ENCODE measurements at regions not wholly inside any gene's neighbourhood (a gene's known extent, or its start where the extent isn't known, plus 50 kb on each side); places are given as distances from the start of the nearest gene placed in this dataset.

DNA sequence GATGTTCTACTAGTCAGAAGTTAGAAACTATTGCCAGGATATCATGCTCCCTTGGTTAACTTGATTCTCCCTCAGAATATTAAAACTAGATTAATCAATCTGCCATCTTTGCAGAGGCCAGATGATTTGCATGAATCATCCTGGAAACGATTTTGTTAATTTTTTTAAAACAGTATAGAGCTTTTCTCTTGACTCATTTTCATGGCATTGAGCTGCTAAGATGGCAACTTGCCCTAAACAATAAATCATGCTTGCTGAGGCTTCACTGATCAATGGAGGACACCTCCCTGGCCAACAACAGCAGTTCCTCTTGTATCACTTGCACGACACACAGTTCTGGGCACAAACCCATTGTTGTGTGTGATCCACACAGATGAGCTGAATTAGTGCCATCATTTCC is 109.1 kb downstream of the COL6A6 start:
- H4K20me1 ChIP-seq (replicated peaks; ENCODE audit: control insufficient read depth, insufficient read depth, low read length) = no peaks in the 10 kb centered on the region
- FAIRE-seq (no peak), DNase-seq (ENCODE audit: extremely low read depth in 1 of 4, low spot score in 3 of 4) (no peak), ATAC-seq (no peak)
- H3K36me3 ChIP-seq (ENCODE audit: control insufficient read depth, insufficient read depth, low read length) = no peaks in the 10 kb centered on the region
- H3K4me2 ChIP-seq (ENCODE audit: insufficient read depth, low read length) = no peak overlapping the region
- in situ Hi-C loops (cut with MboI) = no loop called here
- ChIA-PET POLR2A (interaction anchor here (0.6 to 1.4 kb wide), 3 partner anchors 10 to 13 kb away, joined by 3 to 4 read pairs (median 3); no protein-coding TSS in a partner anchor), CTCF (ENCODE audit: low intra/inter-chr PET ratio) (no interaction called here)
- no peaks in the 10 kb centered on the region for H3K9me3 ChIP-seq (replicated peaks; ENCODE audit: control insufficient read depth, insufficient read depth, low read depth, low read length)
- no peak overlapping the region for H2AFZ ChIP-seq (ENCODE audit: low read depth, low read length)
- no TSS peak for BruUV-seq (replicated peaks)
- H3K9me1 ChIP-seq (ENCODE audit: control insufficient read depth, insufficient read depth, low read length) = no peaks in the 10 kb centered on the region
- no peaks in the 10 kb centered on the region for H3K4me1 ChIP-seq (replicated peaks in 1 of 2; ENCODE audit: control insufficient read depth in 2 of 2, insufficient read depth in 2 of 2, low read length in 2 of 2)
- H3K27me3 ChIP-seq (ENCODE audit: control insufficient read depth in 2 of 2, insufficient read depth in 2 of 2, low read length in 2 of 2) = no peaks in the 10 kb centered on the region
- H3K9ac ChIP-seq (ENCODE audit: insufficient read depth in 1 of 2, low read depth in 2 of 2, low read length in 2 of 2) = no peak overlapping the region
- 0% methylated on average over 2 of the region's 2 CpGs for WGBS (ENCODE audit: insufficient coverage, low coverage, missing lambda C conversion rate)
- H3K27ac ChIP-seq (ENCODE audit: extremely low read depth, low read depth, low read length) = no peak overlapping the region
- no peaks in the 10 kb centered on the region for H3K79me2 ChIP-seq (ENCODE audit: control insufficient read depth, insufficient read depth, low read length)
- intact Hi-C loops (cut with micrococcal nuclease) = no loop called here
- no peak overlapping the region for H3K4me3 ChIP-seq
- TF ChIP-seq, protein P1, sequence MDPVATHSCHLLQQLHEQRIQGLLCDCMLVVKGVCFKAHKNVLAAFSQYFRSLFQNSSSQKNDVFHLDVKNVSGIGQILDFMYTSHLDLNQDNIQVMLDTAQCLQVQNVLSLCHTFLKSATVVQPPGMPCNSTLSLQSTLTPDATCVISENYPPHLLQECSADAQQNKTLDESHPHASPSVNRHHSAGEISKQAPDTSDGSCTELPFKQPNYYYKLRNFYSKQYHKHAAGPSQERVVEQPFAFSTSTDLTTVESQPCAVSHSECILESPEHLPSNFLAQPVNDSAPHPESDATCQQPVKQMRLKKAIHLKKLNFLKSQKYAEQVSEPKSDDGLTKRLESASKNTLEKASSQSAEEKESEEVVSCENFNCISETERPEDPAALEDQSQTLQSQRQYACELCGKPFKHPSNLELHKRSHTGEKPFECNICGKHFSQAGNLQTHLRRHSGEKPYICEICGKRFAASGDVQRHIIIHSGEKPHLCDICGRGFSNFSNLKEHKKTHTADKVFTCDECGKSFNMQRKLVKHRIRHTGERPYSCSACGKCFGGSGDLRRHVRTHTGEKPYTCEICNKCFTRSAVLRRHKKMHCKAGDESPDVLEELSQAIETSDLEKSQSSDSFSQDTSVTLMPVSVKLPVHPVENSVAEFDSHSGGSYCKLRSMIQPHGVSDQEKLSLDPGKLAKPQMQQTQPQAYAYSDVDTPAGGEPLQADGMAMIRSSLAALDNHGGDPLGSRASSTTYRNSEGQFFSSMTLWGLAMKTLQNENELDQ (CRISPR knock-in tag; IDR thresholded peaks at IDR 0.05; ENCODE audit: borderline replicate concordance) = no peak
- TF ChIP-seq NFRKB (IDR thresholded peaks at IDR 0.05; ENCODE audit: low read depth) (no peak), ARNT (IDR thresholded peaks at IDR 0.05) (no peak), ZNF165 (CRISPR knock-in tag; IDR thresholded peaks at IDR 0.05; ENCODE audit: borderline replicate concordance) (no peak), TAF9B (IDR thresholded peaks at IDR 0.05; ENCODE audit: partially characterized antibody) (no peak), GABPB1 (CRISPR knock-in tag; IDR thresholded peaks at IDR 0.05) (no peak)
- TF ChIP-seq, protein P2, sequence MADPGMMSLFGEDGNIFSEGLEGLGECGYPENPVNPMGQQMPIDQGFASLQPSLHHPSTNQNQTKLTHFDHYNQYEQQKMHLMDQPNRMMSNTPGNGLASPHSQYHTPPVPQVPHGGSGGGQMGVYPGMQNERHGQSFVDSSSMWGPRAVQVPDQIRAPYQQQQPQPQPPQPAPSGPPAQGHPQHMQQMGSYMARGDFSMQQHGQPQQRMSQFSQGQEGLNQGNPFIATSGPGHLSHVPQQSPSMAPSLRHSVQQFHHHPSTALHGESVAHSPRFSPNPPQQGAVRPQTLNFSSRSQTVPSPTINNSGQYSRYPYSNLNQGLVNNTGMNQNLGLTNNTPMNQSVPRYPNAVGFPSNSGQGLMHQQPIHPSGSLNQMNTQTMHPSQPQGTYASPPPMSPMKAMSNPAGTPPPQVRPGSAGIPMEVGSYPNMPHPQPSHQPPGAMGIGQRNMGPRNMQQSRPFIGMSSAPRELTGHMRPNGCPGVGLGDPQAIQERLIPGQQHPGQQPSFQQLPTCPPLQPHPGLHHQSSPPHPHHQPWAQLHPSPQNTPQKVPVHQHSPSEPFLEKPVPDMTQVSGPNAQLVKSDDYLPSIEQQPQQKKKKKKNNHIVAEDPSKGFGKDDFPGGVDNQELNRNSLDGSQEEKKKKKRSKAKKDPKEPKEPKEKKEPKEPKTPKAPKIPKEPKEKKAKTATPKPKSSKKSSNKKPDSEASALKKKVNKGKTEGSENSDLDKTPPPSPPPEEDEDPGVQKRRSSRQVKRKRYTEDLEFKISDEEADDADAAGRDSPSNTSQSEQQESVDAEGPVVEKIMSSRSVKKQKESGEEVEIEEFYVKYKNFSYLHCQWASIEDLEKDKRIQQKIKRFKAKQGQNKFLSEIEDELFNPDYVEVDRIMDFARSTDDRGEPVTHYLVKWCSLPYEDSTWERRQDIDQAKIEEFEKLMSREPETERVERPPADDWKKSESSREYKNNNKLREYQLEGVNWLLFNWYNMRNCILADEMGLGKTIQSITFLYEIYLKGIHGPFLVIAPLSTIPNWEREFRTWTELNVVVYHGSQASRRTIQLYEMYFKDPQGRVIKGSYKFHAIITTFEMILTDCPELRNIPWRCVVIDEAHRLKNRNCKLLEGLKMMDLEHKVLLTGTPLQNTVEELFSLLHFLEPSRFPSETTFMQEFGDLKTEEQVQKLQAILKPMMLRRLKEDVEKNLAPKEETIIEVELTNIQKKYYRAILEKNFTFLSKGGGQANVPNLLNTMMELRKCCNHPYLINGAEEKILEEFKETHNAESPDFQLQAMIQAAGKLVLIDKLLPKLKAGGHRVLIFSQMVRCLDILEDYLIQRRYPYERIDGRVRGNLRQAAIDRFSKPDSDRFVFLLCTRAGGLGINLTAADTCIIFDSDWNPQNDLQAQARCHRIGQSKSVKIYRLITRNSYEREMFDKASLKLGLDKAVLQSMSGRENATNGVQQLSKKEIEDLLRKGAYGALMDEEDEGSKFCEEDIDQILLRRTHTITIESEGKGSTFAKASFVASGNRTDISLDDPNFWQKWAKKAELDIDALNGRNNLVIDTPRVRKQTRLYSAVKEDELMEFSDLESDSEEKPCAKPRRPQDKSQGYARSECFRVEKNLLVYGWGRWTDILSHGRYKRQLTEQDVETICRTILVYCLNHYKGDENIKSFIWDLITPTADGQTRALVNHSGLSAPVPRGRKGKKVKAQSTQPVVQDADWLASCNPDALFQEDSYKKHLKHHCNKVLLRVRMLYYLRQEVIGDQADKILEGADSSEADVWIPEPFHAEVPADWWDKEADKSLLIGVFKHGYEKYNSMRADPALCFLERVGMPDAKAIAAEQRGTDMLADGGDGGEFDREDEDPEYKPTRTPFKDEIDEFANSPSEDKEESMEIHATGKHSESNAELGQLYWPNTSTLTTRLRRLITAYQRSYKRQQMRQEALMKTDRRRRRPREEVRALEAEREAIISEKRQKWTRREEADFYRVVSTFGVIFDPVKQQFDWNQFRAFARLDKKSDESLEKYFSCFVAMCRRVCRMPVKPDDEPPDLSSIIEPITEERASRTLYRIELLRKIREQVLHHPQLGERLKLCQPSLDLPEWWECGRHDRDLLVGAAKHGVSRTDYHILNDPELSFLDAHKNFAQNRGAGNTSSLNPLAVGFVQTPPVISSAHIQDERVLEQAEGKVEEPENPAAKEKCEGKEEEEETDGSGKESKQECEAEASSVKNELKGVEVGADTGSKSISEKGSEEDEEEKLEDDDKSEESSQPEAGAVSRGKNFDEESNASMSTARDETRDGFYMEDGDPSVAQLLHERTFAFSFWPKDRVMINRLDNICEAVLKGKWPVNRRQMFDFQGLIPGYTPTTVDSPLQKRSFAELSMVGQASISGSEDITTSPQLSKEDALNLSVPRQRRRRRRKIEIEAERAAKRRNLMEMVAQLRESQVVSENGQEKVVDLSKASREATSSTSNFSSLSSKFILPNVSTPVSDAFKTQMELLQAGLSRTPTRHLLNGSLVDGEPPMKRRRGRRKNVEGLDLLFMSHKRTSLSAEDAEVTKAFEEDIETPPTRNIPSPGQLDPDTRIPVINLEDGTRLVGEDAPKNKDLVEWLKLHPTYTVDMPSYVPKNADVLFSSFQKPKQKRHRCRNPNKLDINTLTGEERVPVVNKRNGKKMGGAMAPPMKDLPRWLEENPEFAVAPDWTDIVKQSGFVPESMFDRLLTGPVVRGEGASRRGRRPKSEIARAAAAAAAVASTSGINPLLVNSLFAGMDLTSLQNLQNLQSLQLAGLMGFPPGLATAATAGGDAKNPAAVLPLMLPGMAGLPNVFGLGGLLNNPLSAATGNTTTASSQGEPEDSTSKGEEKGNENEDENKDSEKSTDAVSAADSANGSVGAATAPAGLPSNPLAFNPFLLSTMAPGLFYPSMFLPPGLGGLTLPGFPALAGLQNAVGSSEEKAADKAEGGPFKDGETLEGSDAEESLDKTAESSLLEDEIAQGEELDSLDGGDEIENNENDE (IDR thresholded peaks at IDR 0.05; ENCODE audit: low read depth, low read length) = no peak
- TF ChIP-seq, protein P3, sequence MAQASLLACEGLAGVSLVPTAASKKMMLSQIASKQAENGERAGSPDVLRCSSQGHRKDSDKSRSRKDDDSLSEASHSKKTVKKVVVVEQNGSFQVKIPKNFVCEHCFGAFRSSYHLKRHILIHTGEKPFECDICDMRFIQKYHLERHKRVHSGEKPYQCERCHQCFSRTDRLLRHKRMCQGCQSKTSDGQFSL (CRISPR knock-in tag; IDR thresholded peaks at IDR 0.05) = no peak
- TF ChIP-seq, protein P3 (tag; IDR thresholded peaks at IDR 0.05) = no peak
